GM19397 (cell line): ENCODE measurements at regions not wholly inside any gene's neighbourhood (a gene's known extent, or its start where the extent isn't known, plus 50 kb on each side); places are given as distances from the start of the nearest gene placed in this dataset.

ENCODE experiments used
- ATAC-seq: cut with Tn5 transposase; IDR thresholded peaks from one replicate; pipeline ENCODE4 v1.9.1; 2021; ENCODE audit warnings: mild to moderate bottlenecking, moderate library complexity; ENCODE audit not compliant: unreplicated experiment

- ATAC-seq = no peak
Measured at GRCh38 chr2:163459986-163460385, 275.8 kb downstream of the FIGN start.

- no peak for ATAC-seq
Measured at GRCh38 chr2:163456953-163457743, 278.7 kb downstream of the FIGN start.

GRCh38 chr2:163455815-163456214 is 280.0 kb downstream of the FIGN start:
- peak; percentile 94 for ATAC-seq

GRCh38 chr2:163453920-163454319 is 281.9 kb downstream of the FIGN start:
- no peak for ATAC-seq

GRCh38 chr2:163441603-163442002 is 294.2 kb downstream of the FIGN start:
- no peak for ATAC-seq

- no peak for ATAC-seq
Measured at GRCh38 chr2:163436963-163437362, 298.8 kb downstream of the FIGN start.

GRCh38 chr2:163428187-163428586 is 307.6 kb downstream of the FIGN start:
- no peak for ATAC-seq

- ATAC-seq = no peak
Measured at GRCh38 chr2:163420604-163421003, 315.2 kb downstream of the FIGN start.

GRCh38 chr2:163419000-163419830 is 316.6 kb downstream of the FIGN start:
- ATAC-seq = no peak

GRCh38 chr2:163417596-163418337 is 318.0 kb downstream of the FIGN start:
- ATAC-seq = peak; percentile 93

GRCh38 chr2:163414121-163414520 is 321.7 kb downstream of the FIGN start:
- ATAC-seq = no peak

- no peak for ATAC-seq
Measured at GRCh38 chr2:163407296-163407695, 328.5 kb downstream of the FIGN start.

GRCh38 chr2:163405298-163405697 is 330.5 kb downstream of the FIGN start:
- ATAC-seq = no peak

- ATAC-seq = no peak
Measured at GRCh38 chr2:163401481-163401880, 334.3 kb downstream of the FIGN start.

GRCh38 chr2:163397451-163397850 is 338.4 kb downstream of the FIGN start:
- ATAC-seq = no peak

- no peak for ATAC-seq
Measured at GRCh38 chr2:163395602-163396001, 340.2 kb downstream of the FIGN start.

- no peak for ATAC-seq
Measured at GRCh38 chr2:163389838-163390237, 346.0 kb downstream of the FIGN start.

- no peak for ATAC-seq
Measured at GRCh38 chr2:163375472-163375871, 360.3 kb downstream of the FIGN start.

- no peak for ATAC-seq
Measured at GRCh38 chr2:163375070-163375469, 360.7 kb downstream of the FIGN start.

GRCh38 chr2:163374282-163374681 is 361.5 kb downstream of the FIGN start:
- no peak for ATAC-seq

- no peak for ATAC-seq
Measured at GRCh38 chr2:163373496-163373895, 362.3 kb downstream of the FIGN start.
